Sigmoid colon (tissue), 6 donors: ENCODE measurements at regions not wholly inside any gene's neighbourhood (a gene's known extent, or its start where the extent isn't known, plus 50 kb on each side); places are given as distances from the start of the nearest gene placed in this dataset.

Experiments used
- DNase-seq: peaks from one replicate; pipeline ENCODE4 v3.0.0-alpha.2; 2019
- H3K27ac ChIP-seq, 4 donors: fragments of 200-600 bp; sonication (generic); one replicate each; pipeline ENCODE4 v1.5.1; 2016 to 2019; ENCODE audit warnings: mild to moderate bottlenecking in 1 of 4
- H3K27me3 ChIP-seq, 3 donors: fragments of 200-600 bp; sonication (generic); one replicate each; pipeline ENCODE4 v1.5.1; 2019; ENCODE audit warnings: mild to moderate bottlenecking in 1 of 3
- H3K36me3 ChIP-seq, 4 donors: fragments of 200-600 bp; sonication (generic); one replicate each; pipeline ENCODE4 v1.5.1; 2016 to 2019
- H3K4me1 ChIP-seq, 4 donors: fragments of 200-600 bp; sonication (generic); one replicate each; pipeline ENCODE4 v1.5.1; 2017 to 2019
- H3K4me3 ChIP-seq, 4 donors: fragments of 200-600 bp; sonication (generic); one replicate each; pipeline ENCODE4 v1.5.1; 2017 to 2019; ENCODE audit warnings: mild to moderate bottlenecking in 2 of 4, moderate library complexity in 1 of 4
- H3K9me3 ChIP-seq, 4 donors: fragments of 200-600 bp in 3 of 4; sonication (generic) in 3 of 4; one replicate each; pipeline versions ENCODE4 v1.5.1 to v1.6.1; 2013 to 2019
- EP300 ChIP-seq, 4 donors: sonication (generic); formaldehyde crosslinking; IDR thresholded peaks; one replicate each; pipeline ENCODE4 v1.6.1; 2017; ENCODE audit warnings: antibody characterized with exemption in 4 of 4
- POLR2A ChIP-seq, 2 donors: fragments of 450-650 bp; IDR thresholded peaks; one replicate each; pipeline ENCODE4 v1.6.1; 2016; ENCODE audit warnings: antibody characterized with exemption in 2 of 2, mild to moderate bottlenecking in 2 of 2, moderate library complexity in 2 of 2
- POLR2AphosphoS5 ChIP-seq, 4 donors: sonication (generic); formaldehyde crosslinking; IDR thresholded peaks; one replicate each; pipeline ENCODE4 v1.6.1; 2017; ENCODE audit warnings: antibody characterized with exemption in 4 of 4
- WGBS, 2 donors: extraction: QIAGEN DNeasy Blood & Tissue Kit; methylation state at CpG; one replicate each; pipeline ENCODE4 v1.1.7; 2013; 5-methylcytosine and 5-hydroxymethylcytosine counted together
- intact Hi-C: fragments of 100-400 bp; cut with DNase I; formaldehyde crosslinking; loops from one replicate; pipeline ENCODE4 v1.15.1; 2023
- TF ChIP-seq, protein P1 (sequence below), 4 experiments: fragments of 450-650 bp in 3 of 4; fragments of 200-600 bp in 1 of 4; IDR thresholded peaks; one replicate each; pipeline ENCODE4 v1.5.1; 2016 to 2019; ENCODE audit warnings: antibody characterized with exemption in 4 of 4, mild to moderate bottlenecking in 3 of 4, moderate library complexity in 2 of 4
- donor health status: healthy with polysubstance abuse.
- donor health status: healthy.

DNA sequence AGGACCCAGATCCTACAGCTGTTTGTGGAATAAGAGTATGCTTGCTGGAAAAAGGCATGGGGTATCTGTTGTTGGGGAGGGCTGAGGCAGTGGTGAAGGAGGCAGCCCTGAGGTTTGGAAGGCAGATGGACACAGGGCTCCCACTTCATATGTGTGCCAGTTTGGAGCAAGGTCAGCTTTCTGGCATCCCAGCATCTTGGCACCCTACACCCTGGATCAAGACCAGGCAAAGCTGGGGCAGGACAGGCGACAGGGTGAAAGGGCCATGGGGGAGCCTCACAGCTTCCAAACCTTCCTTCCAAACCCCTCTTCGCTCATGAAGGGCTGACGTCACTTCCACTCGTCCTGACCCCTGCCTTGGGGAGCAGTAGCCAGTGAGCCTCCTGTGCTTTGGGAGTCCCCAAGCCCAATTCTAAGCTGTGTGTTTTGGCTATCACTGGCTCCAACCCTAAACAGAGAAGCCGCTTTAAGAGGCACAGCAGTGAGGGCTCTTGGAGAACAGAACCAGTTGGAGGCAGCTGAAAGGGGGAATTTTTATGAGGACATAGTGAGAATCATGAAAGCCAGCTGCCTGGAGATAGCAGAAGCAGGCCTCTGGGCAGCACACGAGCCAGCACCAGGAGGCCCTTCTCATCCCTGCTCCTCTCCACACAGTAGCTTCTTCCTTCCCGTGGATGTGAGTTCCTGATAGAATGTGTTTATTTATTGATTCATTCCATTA lies 448.6 kb upstream of the CDH4 start:
- H3K36me3 ChIP-seq = no peaks in the 10 kb centered on the region
- H3K4me3 ChIP-seq = no peak overlapping the region
- H3K4me1 ChIP-seq = no peaks in the 10 kb centered on the region
- TF ChIP-seq POLR2A (IDR thresholded peaks at IDR 0.05) (no peak), POLR2AphosphoS5 (IDR thresholded peaks at IDR 0.05) (no peak), EP300 (IDR thresholded peaks at IDR 0.05) (no peak)
- TF ChIP-seq, protein P1, sequence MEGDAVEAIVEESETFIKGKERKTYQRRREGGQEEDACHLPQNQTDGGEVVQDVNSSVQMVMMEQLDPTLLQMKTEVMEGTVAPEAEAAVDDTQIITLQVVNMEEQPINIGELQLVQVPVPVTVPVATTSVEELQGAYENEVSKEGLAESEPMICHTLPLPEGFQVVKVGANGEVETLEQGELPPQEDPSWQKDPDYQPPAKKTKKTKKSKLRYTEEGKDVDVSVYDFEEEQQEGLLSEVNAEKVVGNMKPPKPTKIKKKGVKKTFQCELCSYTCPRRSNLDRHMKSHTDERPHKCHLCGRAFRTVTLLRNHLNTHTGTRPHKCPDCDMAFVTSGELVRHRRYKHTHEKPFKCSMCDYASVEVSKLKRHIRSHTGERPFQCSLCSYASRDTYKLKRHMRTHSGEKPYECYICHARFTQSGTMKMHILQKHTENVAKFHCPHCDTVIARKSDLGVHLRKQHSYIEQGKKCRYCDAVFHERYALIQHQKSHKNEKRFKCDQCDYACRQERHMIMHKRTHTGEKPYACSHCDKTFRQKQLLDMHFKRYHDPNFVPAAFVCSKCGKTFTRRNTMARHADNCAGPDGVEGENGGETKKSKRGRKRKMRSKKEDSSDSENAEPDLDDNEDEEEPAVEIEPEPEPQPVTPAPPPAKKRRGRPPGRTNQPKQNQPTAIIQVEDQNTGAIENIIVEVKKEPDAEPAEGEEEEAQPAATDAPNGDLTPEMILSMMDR (IDR thresholded peaks at IDR 0.05) = no peak
- peaks cover 0 to 9% (median 0%) of the 10 kb centered on the region in 3 donors for H3K27me3 ChIP-seq
- WGBS, 2 donors = 70 to 76% methylated on average over 7 of the region's 7 CpGs
- H3K27ac ChIP-seq = no peak overlapping the region
- intact Hi-C loops = no loop called here
- DNase-seq = no peak
- H3K9me3 ChIP-seq = peaks cover 0 to 5% (median 1%) of the 10 kb centered on the region in 4 donors

DNA sequence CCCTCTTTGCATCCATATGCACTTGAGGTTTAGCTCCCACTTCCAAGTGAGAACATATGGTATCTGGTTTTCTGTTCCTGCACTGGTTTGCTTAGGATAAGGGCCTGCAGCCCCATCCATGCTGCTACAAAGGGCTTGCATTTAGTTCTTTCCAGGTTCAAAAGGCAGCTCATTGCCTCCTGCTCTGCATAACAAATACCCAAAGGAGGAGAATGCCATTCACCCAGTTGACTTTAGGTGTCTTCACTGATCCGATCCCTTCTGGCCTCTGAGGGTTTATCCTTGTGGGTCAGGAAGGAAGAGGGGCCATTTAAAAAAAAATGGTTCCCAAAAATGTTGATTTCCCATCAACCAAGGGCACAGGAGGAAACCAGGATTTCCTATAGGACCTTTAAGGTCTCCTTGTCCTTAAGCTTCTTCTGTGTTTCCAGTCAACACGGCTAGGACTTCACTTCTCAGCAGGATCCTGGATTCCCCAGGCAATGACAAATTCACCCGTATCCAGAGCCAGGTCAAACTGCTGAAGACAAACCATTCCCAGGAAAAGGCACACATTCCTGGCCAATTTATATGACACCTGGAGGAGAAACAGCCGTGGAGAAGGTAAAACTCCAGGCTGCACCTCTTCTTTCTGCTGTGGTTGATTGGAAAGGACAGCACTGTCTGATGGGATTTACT lies 447.7 kb upstream of the CDH4 start:
- peaks cover 0 to 5% (median 1%) of the 10 kb centered on the region in 4 donors for H3K9me3 ChIP-seq
- TF ChIP-seq, protein P1 (IDR thresholded peaks at IDR 0.05) = no peak
- TF ChIP-seq POLR2A (IDR thresholded peaks at IDR 0.05) (no peak), POLR2AphosphoS5 (IDR thresholded peaks at IDR 0.05) (no peak), EP300 (IDR thresholded peaks at IDR 0.05) (no peak)
- WGBS, 2 donors = 51 to 59% methylated on average over 4 of the region's 4 CpGs
- no peaks in the 10 kb centered on the region for H3K4me1 ChIP-seq
- no peaks in the 10 kb centered on the region for H3K36me3 ChIP-seq
- no peak for DNase-seq
- intact Hi-C loops = no loop called here
- H3K27me3 ChIP-seq = peaks cover 0 to 9% (median 0%) of the 10 kb centered on the region in 3 donors
- H3K27ac ChIP-seq = no peak overlapping the region
- no peak overlapping the region for H3K4me3 ChIP-seq

DNA sequence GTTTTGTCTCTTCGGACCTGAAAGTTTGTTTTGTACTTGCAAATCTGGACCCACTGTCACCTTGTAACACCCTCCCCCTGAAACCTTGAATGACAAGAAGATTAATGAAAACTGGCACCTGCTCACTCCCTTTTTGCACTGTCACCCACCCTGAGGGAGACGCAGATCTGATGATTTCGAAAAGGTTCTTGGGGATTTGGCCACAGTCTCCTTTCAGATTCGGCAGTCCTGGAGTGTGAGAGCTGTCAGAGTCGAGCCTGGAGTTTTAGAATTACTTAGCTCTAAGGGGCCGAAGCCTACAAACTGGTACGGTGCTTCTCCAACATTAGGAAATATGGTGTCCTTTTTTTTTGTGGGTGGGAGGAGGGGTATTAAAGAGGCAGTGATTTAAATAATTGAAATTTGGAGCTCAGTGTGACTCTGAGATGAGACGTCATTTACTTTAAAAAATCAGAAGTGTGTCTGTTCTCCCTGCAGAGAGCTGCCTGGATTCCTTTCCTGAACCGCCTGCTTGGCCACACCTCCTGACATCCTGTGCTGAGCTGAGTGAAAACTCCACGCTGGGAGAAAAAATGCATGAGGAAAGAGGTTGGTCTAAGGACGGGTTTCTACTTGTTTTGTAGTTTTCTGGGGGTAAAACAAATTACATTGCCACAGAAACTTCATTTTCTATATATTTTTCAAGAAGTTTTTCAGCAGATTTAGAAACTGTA lies 447.0 kb upstream of the CDH4 start:
- Histone ChIP-seq H3K4me3 (no peak overlapping the region), H3K4me1 (no peaks in the 10 kb centered on the region), H3K27ac (peak overlapping the region in 1 of 4 donors; percentile 43), H3K36me3 (no peaks in the 10 kb centered on the region), H3K9me3 (peaks cover 0 to 4% (median 1%) of the 10 kb centered on the region in 4 donors), H3K27me3 (peaks cover 0 to 9% (median 0%) of the 10 kb centered on the region in 3 donors)
- intact Hi-C loops = no loop called here
- WGBS, 2 donors = 28 to 34% methylated on average over 11 of the region's 11 CpGs
- TF ChIP-seq, protein P1 (IDR thresholded peaks at IDR 0.05) = no peak
- DNase-seq = no peak

DNA sequence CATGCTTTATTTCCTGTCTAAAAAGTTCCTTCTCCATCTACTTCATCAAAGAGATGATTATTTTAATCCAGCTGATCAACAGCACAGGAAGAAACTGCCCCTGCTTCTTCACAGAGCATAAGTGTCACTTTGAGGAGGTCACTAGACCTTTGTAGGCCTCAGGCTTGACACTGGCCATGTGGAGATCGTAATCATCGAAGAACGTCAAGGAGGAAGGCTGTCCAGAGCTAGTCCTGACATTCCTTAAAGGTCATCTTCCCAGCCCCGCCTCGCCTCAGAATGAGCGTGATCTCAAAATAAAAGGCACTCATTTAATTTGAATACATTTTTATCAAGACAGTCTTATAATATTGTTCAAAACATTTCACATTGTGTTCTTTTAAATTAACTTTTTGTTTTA lies 445.7 kb upstream of the CDH4 start:
- Histone ChIP-seq H3K27ac (no peak overlapping the region), H3K9me3 (no peaks in the 10 kb centered on the region), H3K4me1 (no peaks in the 10 kb centered on the region), H3K27me3 (peaks cover 0 to 9% (median 0%) of the 10 kb centered on the region in 3 donors), H3K4me3 (no peak overlapping the region), H3K36me3 (no peaks in the 10 kb centered on the region)
- no peak for TF ChIP-seq EP300 (IDR thresholded peaks at IDR 0.05)
- TF ChIP-seq, protein P1 (IDR thresholded peaks at IDR 0.05) = no peak
- no peak for TF ChIP-seq POLR2AphosphoS5 (IDR thresholded peaks at IDR 0.05)
- TF ChIP-seq POLR2A (IDR thresholded peaks at IDR 0.05) = no peak
- 83 to 84% methylated on average over 6 of the region's 6 CpGs for WGBS, 2 donors
- intact Hi-C loops = no loop called here
- no peak for DNase-seq
